ENCODE measurements at regions not wholly inside any gene's neighbourhood (a gene's known extent, or its start where the extent isn't known, plus 50 kb on each side); places are given as distances from the start of the nearest gene placed in this dataset.
A peak's percentile ranks its signal among the peaks of the same experiment; 100 is the strongest.
"Not testable (repeated sequence)": the region's sequence is repeated elsewhere in the genome, so short reads cannot be mapped to it uniquely, and the experiment has no call there.

- DNase-seq (ENCODE audit: low read depth), result no peak
Observed at GRCh38 chr18:1045658-1046057, 141.0 kb downstream of the ADCYAP1 start.

GRCh38 chr18:1047406-1047805 lies 142.7 kb downstream of the ADCYAP1 start:
- no peak for DNase-seq (ENCODE audit: low read depth)

- DNase-seq (ENCODE audit: low read depth), result no peak
Observed at GRCh38 chr18:1048032-1048431, 143.4 kb downstream of the ADCYAP1 start.

- DNase-seq (ENCODE audit: low read depth), result no peak
Observed at GRCh38 chr18:1049173-1049572, 144.5 kb downstream of the ADCYAP1 start.

GRCh38 chr18:1050012-1050657 lies 145.5 kb downstream of the ADCYAP1 start:
- no peak for DNase-seq (ENCODE audit: low read depth)

GRCh38 chr18:1052301-1052700 lies 147.6 kb downstream of the ADCYAP1 start:
- no peak for DNase-seq (ENCODE audit: low read depth)

- DNase-seq (ENCODE audit: low read depth), result no peak
Observed at GRCh38 chr18:1053331-1054315, 149.0 kb downstream of the ADCYAP1 start.

- no peak for DNase-seq (ENCODE audit: low read depth)
Observed at GRCh38 chr18:1056404-1056803, 151.7 kb downstream of the ADCYAP1 start.

- DNase-seq (ENCODE audit: low read depth), result no peak
Observed at GRCh38 chr18:1057367-1057766, 152.7 kb downstream of the ADCYAP1 start.

- no peak for DNase-seq (ENCODE audit: low read depth)
Observed at GRCh38 chr18:1062588-1062987, 157.9 kb downstream of the ADCYAP1 start.

GRCh38 chr18:1075322-1075721 lies 170.7 kb downstream of the ADCYAP1 start:
- no peak for DNase-seq (ENCODE audit: low read depth)

GRCh38 chr18:1075876-1076275 lies 171.2 kb downstream of the ADCYAP1 start:
- DNase-seq (ENCODE audit: low read depth), result no peak

- DNase-seq (ENCODE audit: low read depth), result no peak
Observed at GRCh38 chr18:1078301-1078700, 173.6 kb downstream of the ADCYAP1 start.

GRCh38 chr18:1083675-1084074 lies 179.0 kb downstream of the ADCYAP1 start:
- DNase-seq (ENCODE audit: low read depth), result not testable (repeated sequence)

GRCh38 chr18:1090758-1091157 lies 186.1 kb downstream of the ADCYAP1 start:
- DNase-seq (ENCODE audit: low read depth), result no peak

GRCh38 chr18:1092228-1092627 lies 187.6 kb downstream of the ADCYAP1 start:
- DNase-seq (ENCODE audit: low read depth), result no peak

GRCh38 chr18:1094409-1094808 lies 189.7 kb downstream of the ADCYAP1 start:
- DNase-seq (ENCODE audit: low read depth), result peak; percentile 3

- not testable (repeated sequence) for DNase-seq (ENCODE audit: low read depth)
Observed at GRCh38 chr18:1097991-1098735, 193.5 kb downstream of the ADCYAP1 start.

- DNase-seq (ENCODE audit: low read depth), result no peak
Observed at GRCh38 chr18:1102848-1103247, 198.2 kb downstream of the ADCYAP1 start.

- DNase-seq (ENCODE audit: low read depth), result no peak
Observed at GRCh38 chr18:1103537-1103936, 198.9 kb downstream of the ADCYAP1 start.

- DNase-seq (ENCODE audit: low read depth), result peak; percentile 2
Observed at GRCh38 chr18:1104181-1104881, 199.7 kb downstream of the ADCYAP1 start.

GRCh38 chr18:1124495-1124894 lies 219.8 kb downstream of the ADCYAP1 start:
- no peak for DNase-seq (ENCODE audit: low read depth)

Measured in HS-27A (cell line).